Choroid plexus epithelial cell (primary cell): ENCODE measurements at regions not wholly inside any gene's neighbourhood (a gene's known extent, or its start where the extent isn't known, plus 50 kb on each side); places are given as distances from the start of the nearest gene placed in this dataset.
"Not testable (repeated sequence)": the region's sequence is repeated elsewhere in the genome, so short reads cannot be mapped to it uniquely, and the experiment has no call there.

Source experiments
- DNase-seq: peaks from one replicate; pipeline ENCODE4 v3.0.0-alpha.2; 2010; ENCODE audit warnings: low read depth
- H3K4me3 ChIP-seq: 2 replicates; pipeline ENCODE4 v1.5.1; 2011; ENCODE audit warnings: low read depth, mild to moderate bottlenecking, control low read depth, low read length, moderate library complexity
- TF ChIP-seq, protein P1 (sequence below): conservative IDR thresholded peaks from 2 replicates; pipeline ENCODE4 v1.5.1; 2011; ENCODE audit warnings: low read depth, mild to moderate bottlenecking, control low read depth, inconsistent platforms, low read length, moderate library complexity

DNA sequence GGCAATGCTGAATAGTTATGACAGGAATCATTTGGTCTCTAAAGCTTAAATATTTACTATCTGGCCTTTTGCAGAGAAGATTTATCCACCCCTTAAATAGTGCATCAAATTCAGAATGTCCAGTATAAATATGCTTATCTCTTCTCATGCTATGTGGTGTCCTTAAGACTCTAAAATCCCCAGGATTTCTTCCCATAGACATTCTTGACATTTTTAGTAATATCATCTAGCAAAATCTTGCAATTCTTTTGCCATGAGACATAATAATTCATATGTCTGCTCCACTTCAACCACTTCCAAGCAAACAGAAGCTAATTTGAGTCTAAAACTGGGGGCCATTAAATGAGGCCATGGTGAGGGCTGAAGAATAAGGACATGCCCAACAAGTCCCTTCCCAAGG, 1923.4 kb upstream of the CDH9 start:
- peak; percentile 19 for DNase-seq
- TF ChIP-seq, protein P1, sequence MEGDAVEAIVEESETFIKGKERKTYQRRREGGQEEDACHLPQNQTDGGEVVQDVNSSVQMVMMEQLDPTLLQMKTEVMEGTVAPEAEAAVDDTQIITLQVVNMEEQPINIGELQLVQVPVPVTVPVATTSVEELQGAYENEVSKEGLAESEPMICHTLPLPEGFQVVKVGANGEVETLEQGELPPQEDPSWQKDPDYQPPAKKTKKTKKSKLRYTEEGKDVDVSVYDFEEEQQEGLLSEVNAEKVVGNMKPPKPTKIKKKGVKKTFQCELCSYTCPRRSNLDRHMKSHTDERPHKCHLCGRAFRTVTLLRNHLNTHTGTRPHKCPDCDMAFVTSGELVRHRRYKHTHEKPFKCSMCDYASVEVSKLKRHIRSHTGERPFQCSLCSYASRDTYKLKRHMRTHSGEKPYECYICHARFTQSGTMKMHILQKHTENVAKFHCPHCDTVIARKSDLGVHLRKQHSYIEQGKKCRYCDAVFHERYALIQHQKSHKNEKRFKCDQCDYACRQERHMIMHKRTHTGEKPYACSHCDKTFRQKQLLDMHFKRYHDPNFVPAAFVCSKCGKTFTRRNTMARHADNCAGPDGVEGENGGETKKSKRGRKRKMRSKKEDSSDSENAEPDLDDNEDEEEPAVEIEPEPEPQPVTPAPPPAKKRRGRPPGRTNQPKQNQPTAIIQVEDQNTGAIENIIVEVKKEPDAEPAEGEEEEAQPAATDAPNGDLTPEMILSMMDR: no peak
- no peak overlapping the region for H3K4me3 ChIP-seq

DNA sequence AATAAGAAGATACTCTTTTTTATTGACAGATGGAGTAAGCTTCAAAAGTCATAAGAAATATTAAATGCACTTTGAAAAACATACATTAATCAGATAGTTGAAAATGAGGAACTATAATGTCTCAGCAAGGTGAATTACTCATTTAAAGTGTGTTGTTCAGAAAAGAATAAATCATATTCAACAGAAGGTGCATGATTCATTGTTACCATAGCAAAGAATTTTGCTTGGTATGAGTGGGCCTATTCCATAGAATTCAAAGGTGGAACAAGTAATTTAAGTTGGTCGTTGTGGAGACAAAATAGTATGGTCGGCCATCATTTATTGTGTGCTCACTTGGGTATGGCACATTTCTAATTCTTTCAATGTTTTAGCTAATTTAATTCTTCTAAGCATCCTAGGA, 1920.2 kb upstream of the CDH9 start:
- no peak for DNase-seq
- TF ChIP-seq, protein P1: no peak

DNA sequence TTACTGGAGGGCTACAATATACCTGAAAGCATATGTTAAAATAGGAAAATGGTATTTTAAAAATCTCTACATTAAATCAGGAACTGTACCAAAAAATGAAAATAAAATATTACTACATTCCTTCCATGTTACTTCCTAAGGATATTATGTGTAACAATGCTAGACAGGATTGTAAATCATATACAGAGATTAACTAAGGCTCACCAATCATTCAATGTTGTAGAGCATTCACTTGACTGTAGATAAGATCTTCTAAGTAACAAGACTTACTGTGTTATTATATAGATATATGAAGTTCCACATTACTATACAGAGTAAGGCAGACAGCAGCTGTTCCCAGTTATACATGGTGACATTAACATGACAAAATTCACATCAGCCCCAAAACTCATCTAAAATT, 1919.1 kb upstream of the CDH9 start:
- DNase-seq: no peak
- no peak overlapping the region for H3K4me3 ChIP-seq
- TF ChIP-seq, protein P1: no peak

More for the DNA sequence above, 1920.2 kb upstream of the CDH9 start:
- H3K4me3 ChIP-seq: no peak overlapping the region

DNA sequence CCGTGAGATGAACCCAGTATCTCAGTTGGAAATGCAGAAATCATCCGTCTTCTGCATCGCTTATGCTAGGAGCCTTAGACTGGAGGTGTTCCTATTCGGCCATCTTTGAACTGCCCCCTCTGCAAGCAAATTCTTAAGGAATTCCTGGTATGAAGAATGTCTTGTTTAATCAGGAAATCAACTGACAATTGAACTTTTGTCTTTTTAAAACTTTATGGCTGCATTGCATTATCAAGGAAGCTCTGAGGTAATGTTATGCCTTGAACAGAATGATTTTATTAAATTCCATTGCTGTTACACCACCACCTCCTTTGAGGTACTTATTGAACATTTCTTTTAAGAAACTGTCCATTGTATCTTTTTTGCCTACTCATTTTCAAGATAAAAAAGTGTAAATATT, 1915.7 kb upstream of the CDH9 start:
- TF ChIP-seq, protein P1: no peak
- H3K4me3 ChIP-seq: no peak overlapping the region
- peak; percentile 6 for DNase-seq

DNA sequence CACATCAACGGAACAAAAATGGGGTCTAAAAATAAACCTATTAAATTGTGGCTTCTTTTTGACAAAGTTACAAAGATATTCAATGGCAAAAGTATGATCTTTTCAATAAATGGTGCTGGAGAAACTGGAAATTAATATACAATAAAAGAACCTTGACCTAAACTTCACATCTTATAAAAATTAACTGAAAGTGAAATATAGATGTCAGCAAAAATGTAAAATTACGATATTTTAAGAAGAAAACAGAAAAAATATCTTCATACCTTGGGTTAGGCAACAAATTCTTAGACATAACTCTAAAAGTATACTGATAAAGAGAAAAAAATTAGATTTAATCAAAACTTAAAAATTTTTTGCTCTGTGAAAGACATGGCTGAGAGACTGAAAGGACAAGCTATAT, 1909.5 kb upstream of the CDH9 start:
- H3K4me3 ChIP-seq: no peak overlapping the region
- no peak for DNase-seq
- TF ChIP-seq, protein P1: no peak

DNA sequence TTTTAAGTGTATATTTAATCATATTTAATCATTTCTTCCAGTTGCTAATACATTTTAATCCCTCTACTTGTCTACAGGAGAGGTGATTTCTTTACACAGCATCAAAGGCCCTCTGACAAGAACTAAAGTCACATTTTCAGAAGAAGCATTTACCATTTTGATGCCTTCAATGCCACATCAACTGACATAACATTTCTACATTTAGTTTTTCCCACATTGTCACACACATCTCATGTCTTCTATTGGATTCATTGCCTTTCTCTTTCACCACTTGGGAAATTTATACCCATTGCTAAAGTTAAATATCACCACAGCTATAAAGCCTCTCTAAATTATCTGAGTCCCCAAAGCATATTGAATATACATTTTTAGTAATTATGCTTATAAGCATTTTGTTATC, 1907.5 kb upstream of the CDH9 start:
- no peak overlapping the region for H3K4me3 ChIP-seq
- TF ChIP-seq, protein P1: no peak
- no peak for DNase-seq

DNA sequence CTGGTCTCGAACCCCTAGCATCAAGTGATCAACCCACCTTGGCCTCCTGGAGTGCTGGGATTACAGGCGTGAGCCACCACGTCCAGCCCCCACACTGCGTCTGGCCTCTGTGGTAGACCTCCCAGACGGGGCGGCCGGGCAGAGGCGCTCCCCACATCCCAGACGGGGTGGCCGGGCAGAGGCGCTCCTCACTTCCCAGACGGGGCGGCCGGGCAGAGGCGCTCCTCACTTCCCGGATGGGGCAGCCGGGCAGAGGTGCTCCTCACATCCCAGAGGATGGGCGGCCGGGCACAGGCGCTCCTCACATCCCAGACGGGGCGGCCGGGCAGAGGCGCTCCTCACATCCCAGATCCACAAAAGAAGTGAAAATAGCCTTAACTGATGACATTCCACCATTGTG, 1891.0 kb upstream of the CDH9 start:
- not testable (repeated sequence) for H3K4me3 ChIP-seq, DNase-seq

DNA sequence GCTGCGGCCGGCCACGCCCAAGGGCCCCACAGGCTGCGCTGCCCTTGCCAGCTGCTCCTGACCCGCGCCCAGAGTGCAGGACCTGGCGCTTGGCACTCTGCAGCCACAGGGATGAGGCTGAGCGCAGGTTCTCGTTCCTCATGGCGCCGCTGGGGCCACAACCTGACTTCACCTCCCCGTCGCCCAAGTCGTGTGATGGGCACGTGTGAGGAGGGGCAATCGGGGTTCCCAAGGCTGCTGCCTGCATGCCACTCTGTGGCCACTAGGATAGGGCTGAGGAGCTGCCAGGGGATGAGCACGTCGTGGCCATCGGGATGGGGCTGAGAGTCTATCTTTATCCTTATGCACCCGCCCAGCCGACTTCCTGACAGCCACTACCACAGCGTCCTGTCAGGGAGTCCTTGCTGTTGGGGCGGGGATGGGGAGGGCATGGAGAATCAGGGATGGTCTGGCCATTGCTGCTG, 1890.0 kb upstream of the CDH9 start:
- H3K4me3 ChIP-seq: not testable (repeated sequence)

More for the DNA sequence above, 1890.0 kb upstream of the CDH9 start:
- DNase-seq: not testable (repeated sequence)
